ENCODE measurements at regions not wholly inside any gene's neighbourhood (a gene's known extent, or its start where the extent isn't known, plus 50 kb on each side); places are given as distances from the start of the nearest gene placed in this dataset.

GRCh38 chr3:94307588-94307987 lies 244.7 kb downstream of the NSUN3 start:
- Histone ChIP-seq H3K9ac (ENCODE audit: insufficient read depth in 1 of 2, low read length in 2 of 2) (no peak overlapping the region), H3K4me1 (ENCODE audit: control insufficient read depth in 5 of 5, insufficient read depth in 5 of 5, low read length in 5 of 5) (peaks cover 0 to 26% (median 8%) of the 10 kb centered on the region in 5 donors), H3K27me3 (ENCODE audit: control insufficient read depth in 3 of 3, insufficient read depth in 3 of 3, low read length in 2 of 3) (peaks cover 0 to 2% (median 0%) of the 10 kb centered on the region in 3 donors), H3K27ac (ENCODE audit: low read depth in 1 of 2, low read length in 1 of 2) (no peak overlapping the region), H3K4me3 (no peak overlapping the region), H3K36me3 (ENCODE audit: control insufficient read depth in 4 of 4, insufficient read depth in 4 of 4, low read length in 4 of 4) (no peaks in the 10 kb centered on the region), H3K9me3 (ENCODE audit: control insufficient read depth in 4 of 4, insufficient read depth in 3 of 4, low read length in 3 of 4) (no peaks in the 10 kb centered on the region)
- no peak for DNase-seq
- no peak for TF ChIP-seq CTCF (IDR thresholded peaks at IDR 0.05; ENCODE audit: control extremely low read depth, extremely low read depth)
- ATAC-seq (ENCODE audit: insufficient read depth, low FRiP score) = no peak

DNA sequence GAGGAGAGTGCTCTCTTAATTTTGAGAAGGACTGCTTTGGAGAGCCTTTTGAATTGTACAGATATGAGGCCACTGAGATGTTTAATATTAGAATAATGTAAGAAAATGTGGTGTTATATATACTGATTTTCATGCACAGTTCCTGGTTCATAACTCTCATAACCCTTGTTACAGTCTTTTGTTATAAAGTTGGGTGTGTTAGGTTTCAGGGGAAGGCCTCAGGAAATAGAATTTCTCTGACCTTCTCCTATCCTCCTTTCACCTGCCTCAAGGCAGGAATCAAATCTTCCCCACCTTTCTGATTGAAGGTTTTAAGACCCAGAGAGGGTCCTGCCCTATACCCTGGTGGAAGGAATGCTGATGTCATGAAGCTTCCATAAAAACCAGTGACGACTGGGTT lies 245.9 kb downstream of the NSUN3 start:
- H3K36me3 ChIP-seq (ENCODE audit: control insufficient read depth in 4 of 4, insufficient read depth in 4 of 4, low read length in 4 of 4) = no peaks in the 10 kb centered on the region
- H3K4me3 ChIP-seq = no peak overlapping the region
- peaks cover 0 to 25% (median 8%) of the 10 kb centered on the region in 5 donors for H3K4me1 ChIP-seq (ENCODE audit: control insufficient read depth in 5 of 5, insufficient read depth in 5 of 5, low read length in 5 of 5)
- no peak for ATAC-seq (ENCODE audit: insufficient read depth, low FRiP score)
- no peak overlapping the region for H3K27ac ChIP-seq (ENCODE audit: low read depth in 1 of 2, low read length in 1 of 2)
- no peak overlapping the region for H3K9ac ChIP-seq (ENCODE audit: insufficient read depth in 1 of 2, low read length in 2 of 2)
- no peak for TF ChIP-seq CTCF (IDR thresholded peaks at IDR 0.05; ENCODE audit: control extremely low read depth, extremely low read depth)
- no peak for DNase-seq
- 50 to 72% methylated on average over 1 of the region's 1 CpG for WGBS, 2 donors
- no peaks in the 10 kb centered on the region for H3K9me3 ChIP-seq (ENCODE audit: control insufficient read depth in 4 of 4, insufficient read depth in 3 of 4, low read length in 3 of 4)
- peaks cover 0 to 2% (median 0%) of the 10 kb centered on the region in 3 donors for H3K27me3 ChIP-seq (ENCODE audit: control insufficient read depth in 3 of 3, insufficient read depth in 3 of 3, low read length in 2 of 3)

- no peaks in the 10 kb centered on the region for H3K36me3 ChIP-seq (ENCODE audit: control insufficient read depth in 4 of 4, insufficient read depth in 4 of 4, low read length in 4 of 4)
- H3K27me3 ChIP-seq (ENCODE audit: control insufficient read depth in 3 of 3, insufficient read depth in 3 of 3, low read length in 2 of 3) = peaks cover 0 to 2% (median 0%) of the 10 kb centered on the region in 3 donors
- ATAC-seq (ENCODE audit: insufficient read depth, low FRiP score) (no peak), DNase-seq (no peak)
- no peak overlapping the region for H3K4me3 ChIP-seq
- H3K27ac ChIP-seq (ENCODE audit: low read depth in 1 of 2, low read length in 1 of 2) = no peak overlapping the region
- no peak overlapping the region for H3K9ac ChIP-seq (ENCODE audit: insufficient read depth in 1 of 2, low read length in 2 of 2)
- 64 to 74% methylated on average over 5 of the region's 5 CpGs for WGBS, 2 donors
- no peaks in the 10 kb centered on the region for H3K9me3 ChIP-seq (ENCODE audit: control insufficient read depth in 4 of 4, insufficient read depth in 3 of 4, low read length in 3 of 4)
- TF ChIP-seq CTCF (IDR thresholded peaks at IDR 0.05; ENCODE audit: control extremely low read depth, extremely low read depth) = no peak
- peaks cover 0 to 10% (median 3%) of the 10 kb centered on the region in 5 donors for H3K4me1 ChIP-seq (ENCODE audit: control insufficient read depth in 5 of 5, insufficient read depth in 5 of 5, low read length in 5 of 5)
Measured at GRCh38 chr3:94310341-94311135, 247.7 kb downstream of the NSUN3 start.
